ENCODE measurements at regions not wholly inside any gene's neighbourhood (a gene's known extent, or its start where the extent isn't known, plus 50 kb on each side); places are given as distances from the start of the nearest gene placed in this dataset.

- Histone ChIP-seq H2AFZ (ENCODE audit: low read length, unreplicated experiment) (no peak overlapping the region), H3K36me3 (ENCODE audit: insufficient read depth, low read length) (no peaks in the 10 kb centered on the region), H3K79me2 (ENCODE audit: control insufficient read depth, insufficient read depth, low read length, unreplicated experiment) (no peaks in the 10 kb centered on the region), H3K4me1 (ENCODE audit: control insufficient read depth, insufficient read depth, low read length, unreplicated experiment) (peaks cover 41% of the 10 kb centered on the region), H3K27ac (ENCODE audit: low read depth, low read length) (peak overlapping the region; percentile 69), H3K27me3 (ENCODE audit: insufficient read depth, low read length) (no peaks in the 10 kb centered on the region), H3K4me3 (ENCODE audit: low read depth, low read length) (no peak overlapping the region)
These were observed 56.3 kb upstream of the CXCL8 start for GRCh38 chr4:73684097-73684496.

DNA sequence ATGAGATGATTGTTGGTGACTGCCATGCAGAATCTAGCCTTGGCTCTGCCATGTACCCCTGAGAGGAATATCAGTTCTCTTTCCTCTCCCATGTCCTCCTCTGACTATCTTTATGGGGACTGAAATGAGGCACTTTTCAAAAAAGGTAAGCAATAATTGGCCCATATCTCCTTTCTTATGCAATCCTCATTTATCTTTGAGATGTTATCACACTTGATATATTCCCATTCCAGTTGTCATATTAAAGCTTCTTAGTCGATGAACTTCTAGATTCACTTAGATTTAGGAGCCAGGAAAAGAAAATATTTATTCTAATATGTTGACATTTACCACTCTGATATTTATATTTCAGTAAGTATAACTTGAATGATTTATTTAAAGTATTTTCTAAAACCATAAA lies 55.3 kb upstream of the CXCL8 start:
- no peaks in the 10 kb centered on the region for H3K36me3 ChIP-seq (ENCODE audit: insufficient read depth, low read length)
- H2AFZ ChIP-seq (ENCODE audit: low read length, unreplicated experiment) = no peak overlapping the region
- peaks cover 37% of the 10 kb centered on the region for H3K4me1 ChIP-seq (ENCODE audit: control insufficient read depth, insufficient read depth, low read length, unreplicated experiment)
- H3K4me3 ChIP-seq (ENCODE audit: low read depth, low read length) = no peak overlapping the region
- H3K79me2 ChIP-seq (ENCODE audit: control insufficient read depth, insufficient read depth, low read length, unreplicated experiment) = no peaks in the 10 kb centered on the region
- H3K27ac ChIP-seq (ENCODE audit: low read depth, low read length) = no peak overlapping the region
- no peaks in the 10 kb centered on the region for H3K27me3 ChIP-seq (ENCODE audit: insufficient read depth, low read length)

GRCh38 chr4:73687421-73687820 lies 52.9 kb upstream of the CXCL8 start:
- no peak overlapping the region for H3K4me3 ChIP-seq (ENCODE audit: low read depth, low read length)
- H3K4me1 ChIP-seq (ENCODE audit: control insufficient read depth, insufficient read depth, low read length, unreplicated experiment) = peaks cover 41% of the 10 kb centered on the region
- H3K79me2 ChIP-seq (ENCODE audit: control insufficient read depth, insufficient read depth, low read length, unreplicated experiment) = no peaks in the 10 kb centered on the region
- no peaks in the 10 kb centered on the region for H3K36me3 ChIP-seq (ENCODE audit: insufficient read depth, low read length)
- no peaks in the 10 kb centered on the region for H3K27me3 ChIP-seq (ENCODE audit: insufficient read depth, low read length)
- H2AFZ ChIP-seq (ENCODE audit: low read length, unreplicated experiment) = no peak overlapping the region
- no peak overlapping the region for H3K27ac ChIP-seq (ENCODE audit: low read depth, low read length)

- H3K4me1 ChIP-seq (ENCODE audit: control insufficient read depth, insufficient read depth, low read length, unreplicated experiment) = peaks cover 29% of the 10 kb centered on the region
- no peaks in the 10 kb centered on the region for H3K27me3 ChIP-seq (ENCODE audit: insufficient read depth, low read length)
- H3K36me3 ChIP-seq (ENCODE audit: insufficient read depth, low read length) = no peaks in the 10 kb centered on the region
- H3K27ac ChIP-seq (ENCODE audit: low read depth, low read length) = peak overlapping the region; percentile 65
- peak overlapping the region; percentile 20 for H2AFZ ChIP-seq (ENCODE audit: low read length, unreplicated experiment)
- H3K79me2 ChIP-seq (ENCODE audit: control insufficient read depth, insufficient read depth, low read length, unreplicated experiment) = no peaks in the 10 kb centered on the region
- no peak overlapping the region for H3K4me3 ChIP-seq (ENCODE audit: low read depth, low read length)
These were observed 50.2 kb upstream of the CXCL8 start for GRCh38 chr4:73690051-73690738.

Data from ACC112 (cell line).